GM21619 (cell line): ENCODE measurements at regions not wholly inside any gene's neighbourhood (a gene's known extent, or its start where the extent isn't known, plus 50 kb on each side); places are given as distances from the start of the nearest gene placed in this dataset.
"Not testable (repeated sequence)": the region's sequence is repeated elsewhere in the genome, so short reads cannot be mapped to it uniquely, and the experiment has no call there.

Experiments used
- ATAC-seq: cut with Tn5 transposase; IDR thresholded peaks from one replicate; pipeline ENCODE4 v1.9.1; 2021; ENCODE audit not compliant: unreplicated experiment

DNA sequence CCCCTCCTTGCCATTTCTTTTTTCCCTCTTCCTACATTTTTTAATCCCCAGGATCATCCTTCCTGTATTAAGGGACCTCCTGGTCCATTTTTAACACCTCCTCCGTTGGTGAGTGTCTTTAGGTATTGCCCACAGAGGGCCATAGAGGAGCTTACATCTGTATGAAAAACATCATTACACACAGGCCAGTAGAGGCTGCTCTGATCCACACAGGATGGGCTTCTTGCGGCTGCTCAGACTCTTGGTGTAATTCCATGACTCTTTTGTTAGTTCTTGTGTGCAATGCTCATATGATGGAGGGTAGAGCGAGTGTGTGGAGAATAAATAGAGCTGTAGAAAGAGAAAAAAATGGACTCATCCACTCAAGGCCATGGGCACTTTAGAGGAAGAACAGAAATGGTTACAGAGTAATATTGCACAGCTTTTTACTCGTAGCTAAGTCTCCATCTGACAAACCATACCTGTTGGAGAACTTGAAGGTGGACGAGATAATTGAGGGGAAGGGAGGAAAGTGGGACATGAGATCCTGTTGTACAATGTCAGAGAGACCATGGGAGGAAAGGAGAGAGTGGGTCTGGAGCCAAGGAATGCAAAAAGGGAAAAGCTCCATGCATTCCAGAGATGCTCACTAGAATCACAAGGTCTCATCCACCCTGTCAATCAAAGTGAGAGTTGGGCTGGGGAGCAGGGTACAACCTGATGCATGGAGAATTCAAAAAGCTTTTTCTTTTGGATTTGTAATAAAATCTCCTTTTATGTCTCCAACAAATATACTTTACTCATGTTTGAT, 129.7 kb upstream of the TNP1 start:
- no peak for ATAC-seq

DNA sequence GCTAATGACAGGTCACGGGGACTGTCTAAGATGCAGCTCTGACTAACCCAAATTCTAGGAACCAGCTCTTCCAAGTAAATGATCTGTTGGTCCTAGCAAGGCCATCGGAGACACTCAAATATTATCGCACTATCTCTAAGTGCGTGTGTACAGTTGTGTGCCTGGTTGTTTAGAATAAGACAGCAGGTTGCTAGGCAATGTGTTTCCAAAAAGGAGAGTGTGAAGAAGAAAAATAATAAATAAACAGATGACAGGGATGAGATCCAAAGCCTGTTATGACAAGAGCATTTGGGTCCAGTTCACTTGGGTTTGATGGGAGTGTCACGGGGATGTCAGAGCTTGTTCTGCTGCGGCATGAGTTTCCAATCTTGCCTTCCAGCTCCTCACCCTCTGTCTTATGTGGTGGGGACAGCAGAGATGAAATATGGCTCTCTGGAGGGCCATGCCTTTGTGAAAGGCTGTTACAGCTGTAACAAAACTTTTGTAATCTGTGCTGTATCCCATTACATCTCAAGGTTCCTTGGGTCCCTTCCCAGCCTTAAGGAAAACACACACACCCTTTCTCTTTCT, 127.5 kb upstream of the TNP1 start:
- no peak for ATAC-seq

DNA sequence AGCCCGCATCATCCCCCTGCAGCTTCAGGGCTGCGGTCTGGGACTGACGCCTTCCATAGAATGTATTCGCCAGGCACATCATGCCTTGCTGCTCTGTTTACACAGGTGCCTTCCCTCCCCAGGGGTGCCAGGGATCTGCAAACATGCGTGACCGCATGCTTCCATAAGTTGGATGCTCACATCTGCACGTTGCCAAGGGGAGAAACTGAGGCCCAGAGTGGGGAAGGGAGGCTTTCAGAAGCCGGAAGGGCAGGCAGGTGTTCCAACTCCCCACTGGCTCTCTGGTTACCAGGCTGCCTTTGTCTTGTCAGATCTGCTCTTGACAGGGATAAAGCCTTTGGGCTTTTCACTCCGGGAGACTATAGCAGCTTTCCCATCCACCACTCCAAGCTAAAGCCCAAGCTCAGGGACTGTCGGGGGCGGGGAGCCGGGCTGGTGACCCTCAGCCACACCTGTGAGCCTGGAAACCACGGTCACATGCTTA, 125.8 kb upstream of the TNP1 start:
- no peak for ATAC-seq

DNA sequence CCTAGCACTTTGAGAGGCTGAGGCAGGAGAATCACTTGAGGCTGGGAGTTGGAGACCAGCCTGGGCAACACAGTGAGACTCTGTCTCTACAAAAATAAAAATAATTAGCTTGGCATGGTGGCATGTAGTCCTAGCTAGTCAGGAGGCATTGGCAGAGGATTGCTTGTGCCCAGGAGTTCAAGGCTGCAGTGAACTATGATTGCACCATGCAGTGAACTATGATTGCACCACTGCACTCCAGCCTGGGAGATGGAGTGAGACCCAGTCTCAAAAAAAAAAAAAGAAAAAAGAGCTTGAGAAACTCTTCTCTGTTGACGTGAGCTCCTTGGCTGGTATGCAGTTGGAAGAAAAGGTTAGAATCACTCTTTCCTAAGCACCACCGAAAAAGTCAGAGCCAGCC, 125.1 kb upstream of the TNP1 start:
- no peak for ATAC-seq

DNA sequence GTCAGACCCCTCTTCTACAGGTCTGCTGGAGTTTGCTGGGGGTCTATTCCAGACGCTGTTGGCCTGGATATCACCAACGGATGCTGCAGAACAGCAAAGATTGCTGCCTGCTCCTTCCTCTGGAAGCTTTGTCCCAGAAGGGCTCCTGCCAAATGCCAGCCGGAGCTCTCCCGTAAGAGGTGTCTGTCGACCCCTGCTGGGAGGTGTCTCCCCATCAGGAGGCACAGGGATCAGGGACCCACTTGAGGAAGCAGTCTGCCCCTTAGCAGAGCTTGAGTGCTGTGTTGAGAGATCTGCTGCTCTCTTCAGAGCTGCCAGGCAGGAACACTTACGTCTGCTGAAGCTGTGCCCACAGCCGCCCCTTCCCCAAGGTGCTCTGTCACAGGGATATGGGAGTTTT, 122.1 kb upstream of the TNP1 start:
- ATAC-seq = not testable (repeated sequence)

DNA sequence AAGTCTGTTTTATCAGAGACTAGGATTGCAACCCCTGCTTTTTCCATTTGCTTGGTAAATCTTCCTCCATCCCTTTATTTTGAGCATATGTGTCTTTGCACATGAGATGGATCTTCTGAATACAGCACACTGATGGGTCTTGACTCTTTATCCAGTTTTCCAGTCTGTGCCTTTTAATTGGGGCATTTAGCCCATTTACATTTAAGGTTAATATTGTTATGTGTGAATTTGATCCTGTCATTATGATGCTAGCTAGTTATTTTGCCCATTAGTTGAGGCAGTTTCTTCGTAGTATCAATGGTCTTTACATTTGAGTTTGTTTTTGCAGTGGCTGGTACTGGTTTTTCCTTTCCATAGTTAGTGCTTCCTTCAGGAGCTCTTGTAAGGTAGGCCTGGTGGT, 120.6 kb upstream of the TNP1 start:
- ATAC-seq = not testable (repeated sequence)

DNA sequence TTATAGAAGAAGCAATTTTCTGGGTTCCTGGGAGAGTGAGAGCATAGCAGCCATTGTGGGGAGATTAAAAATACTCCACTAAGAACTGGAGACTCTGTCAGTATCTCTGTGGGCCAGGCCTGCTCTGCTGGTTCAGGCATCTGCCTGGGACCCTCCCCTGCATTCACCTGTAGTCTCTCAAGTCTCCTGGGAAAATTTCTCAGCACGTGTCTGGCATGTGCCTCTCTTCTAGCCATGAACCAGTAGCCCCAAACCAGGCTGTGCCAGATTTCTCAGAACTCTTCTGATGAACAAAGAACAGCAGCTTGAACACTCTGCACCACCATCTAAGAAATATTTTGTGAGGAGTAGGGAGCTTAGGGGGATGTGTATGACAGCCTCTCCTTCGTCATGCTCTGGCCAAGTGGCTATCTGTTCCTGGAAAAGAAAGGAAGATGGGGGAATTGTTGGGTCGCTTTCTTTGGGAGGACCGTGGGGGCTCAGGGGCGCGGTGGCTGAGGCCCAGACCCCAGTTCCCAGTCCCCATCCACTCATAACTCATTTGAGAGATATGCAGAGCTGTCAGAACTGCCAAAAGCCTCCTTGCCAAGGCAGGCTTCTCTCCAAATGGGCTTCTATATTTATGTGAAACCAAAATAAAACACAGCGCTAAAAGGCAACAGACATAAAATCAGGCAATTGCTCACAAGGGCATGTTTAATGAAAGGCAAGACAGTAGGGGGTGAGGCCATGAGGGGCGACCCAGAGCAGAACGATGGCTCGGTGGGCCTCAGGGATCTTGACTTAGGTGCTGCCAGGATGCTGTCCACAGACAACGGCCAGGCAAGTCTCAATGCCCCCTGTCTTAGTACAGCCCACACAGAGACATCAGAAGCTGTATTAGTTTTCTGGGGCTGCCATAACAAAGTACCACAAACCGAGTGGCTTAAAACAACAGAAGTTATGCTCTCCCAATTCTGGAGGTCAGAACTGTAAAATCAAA, 114.7 kb upstream of the TNP1 start:
- no peak for ATAC-seq

DNA sequence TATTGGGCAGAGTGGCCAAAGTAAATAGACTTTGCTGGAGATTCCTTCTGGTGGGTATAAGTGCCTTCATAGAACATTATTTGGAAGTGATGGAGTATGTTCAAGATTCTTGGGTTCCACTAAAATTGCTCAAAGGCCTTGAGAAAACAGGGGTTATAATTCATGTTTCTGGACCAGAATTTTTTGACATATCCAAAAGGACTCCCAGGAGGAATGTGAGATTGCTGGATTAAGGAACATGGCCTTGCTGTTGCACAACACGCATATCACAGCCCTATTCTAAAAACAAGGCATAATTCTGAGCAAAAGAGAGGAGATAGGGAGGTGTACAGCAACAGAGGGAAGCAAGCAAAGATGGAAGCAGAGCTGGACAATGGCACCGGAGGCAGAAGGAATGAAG, 111.7 kb upstream of the TNP1 start:
- ATAC-seq = no peak

DNA sequence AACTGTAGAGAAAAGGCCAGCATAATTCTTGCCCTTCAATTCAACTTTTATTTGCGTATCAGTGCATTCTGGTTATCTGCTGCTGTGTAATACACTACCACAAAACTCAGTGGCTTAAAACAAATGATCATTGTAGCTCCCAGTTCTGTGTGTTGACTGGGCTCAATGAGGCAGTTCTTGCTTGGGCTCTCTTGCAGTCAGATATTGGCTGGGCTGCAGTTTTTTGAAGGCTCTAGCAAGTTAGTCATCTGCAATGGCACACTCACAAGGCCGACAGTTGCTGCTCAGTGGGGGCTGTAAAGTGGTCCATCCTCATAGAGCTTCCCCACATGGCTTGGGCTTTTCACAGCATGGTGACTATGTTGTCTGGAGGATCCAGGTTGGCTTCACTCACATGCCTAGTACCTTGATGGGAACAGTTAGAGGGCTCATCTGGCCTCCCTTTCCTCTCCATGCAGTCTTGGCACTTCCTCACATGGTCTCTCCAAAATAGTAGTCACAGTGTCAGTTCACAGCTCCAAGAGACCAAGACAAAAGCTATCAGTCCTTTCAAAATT, 110.6 kb upstream of the TNP1 start:
- ATAC-seq = no peak

DNA sequence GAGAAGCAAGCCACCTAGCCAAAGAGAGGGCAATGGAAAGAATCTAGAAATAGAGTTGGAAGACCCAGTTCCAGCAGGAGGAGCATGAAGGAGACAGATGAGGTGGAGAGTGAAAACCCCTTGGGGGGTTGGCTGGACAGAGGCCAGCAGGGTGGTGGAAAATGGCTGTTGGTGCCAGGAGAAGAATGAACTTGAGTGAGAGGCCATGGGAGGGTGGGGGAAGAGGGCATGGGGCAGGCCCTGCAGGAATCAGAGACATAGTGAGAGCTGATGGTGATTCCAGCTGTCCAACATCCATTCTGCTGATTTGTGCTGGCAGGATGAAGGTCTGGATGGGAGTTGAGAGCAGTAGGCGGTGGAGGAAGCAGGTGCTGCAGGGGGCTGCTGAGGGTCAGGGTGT, 108.0 kb upstream of the TNP1 start:
- no peak for ATAC-seq

DNA sequence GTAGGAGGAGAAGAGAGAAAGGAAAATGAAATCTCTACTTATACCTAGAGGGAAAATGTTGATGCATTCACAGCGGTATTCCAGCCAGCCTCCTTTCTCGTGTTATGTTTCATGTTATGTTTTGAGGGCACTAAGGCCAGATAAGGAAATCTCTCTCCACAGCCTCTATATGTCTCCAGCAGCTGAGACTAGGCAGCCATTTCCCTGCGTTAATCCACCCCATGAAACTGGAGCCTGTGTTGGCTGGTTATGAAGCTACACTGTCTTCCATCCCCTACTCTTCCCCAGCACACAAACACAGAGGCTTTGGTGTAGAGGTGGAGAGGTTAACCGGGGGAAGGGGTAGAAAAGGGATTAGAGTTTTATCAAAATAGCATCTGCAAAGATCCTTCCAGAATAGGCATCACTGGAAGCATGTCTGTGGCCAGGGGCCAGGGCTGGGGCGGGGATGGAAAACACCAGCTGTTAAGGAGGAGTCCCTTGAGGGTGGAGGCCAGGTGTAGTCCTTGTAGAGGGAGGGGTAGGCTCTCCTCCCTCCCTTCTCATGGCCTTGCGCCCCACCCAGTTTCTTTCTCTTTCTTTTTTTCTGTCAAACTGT, 100.9 kb upstream of the TNP1 start:
- ATAC-seq = no peak

DNA sequence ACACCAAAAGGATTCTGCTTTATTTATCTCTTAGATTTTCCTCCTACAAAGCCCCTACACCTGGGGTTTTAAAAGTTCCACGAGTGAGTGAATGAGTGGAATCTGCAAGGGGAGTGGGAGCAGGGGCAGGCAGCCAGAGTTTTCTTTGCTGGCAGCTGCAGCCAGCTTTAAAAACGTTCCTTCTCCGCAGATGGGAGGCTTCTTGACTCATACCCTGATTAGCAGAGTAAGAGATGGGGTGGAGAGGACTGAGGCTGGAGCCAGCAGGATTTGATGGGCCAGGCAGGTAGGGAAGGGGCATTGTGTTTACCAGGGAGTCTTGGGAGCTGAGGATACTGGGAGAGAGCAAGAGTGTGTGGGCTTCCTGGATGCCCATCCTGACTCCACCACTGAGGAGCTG, 99.6 kb upstream of the TNP1 start:
- no peak for ATAC-seq

DNA sequence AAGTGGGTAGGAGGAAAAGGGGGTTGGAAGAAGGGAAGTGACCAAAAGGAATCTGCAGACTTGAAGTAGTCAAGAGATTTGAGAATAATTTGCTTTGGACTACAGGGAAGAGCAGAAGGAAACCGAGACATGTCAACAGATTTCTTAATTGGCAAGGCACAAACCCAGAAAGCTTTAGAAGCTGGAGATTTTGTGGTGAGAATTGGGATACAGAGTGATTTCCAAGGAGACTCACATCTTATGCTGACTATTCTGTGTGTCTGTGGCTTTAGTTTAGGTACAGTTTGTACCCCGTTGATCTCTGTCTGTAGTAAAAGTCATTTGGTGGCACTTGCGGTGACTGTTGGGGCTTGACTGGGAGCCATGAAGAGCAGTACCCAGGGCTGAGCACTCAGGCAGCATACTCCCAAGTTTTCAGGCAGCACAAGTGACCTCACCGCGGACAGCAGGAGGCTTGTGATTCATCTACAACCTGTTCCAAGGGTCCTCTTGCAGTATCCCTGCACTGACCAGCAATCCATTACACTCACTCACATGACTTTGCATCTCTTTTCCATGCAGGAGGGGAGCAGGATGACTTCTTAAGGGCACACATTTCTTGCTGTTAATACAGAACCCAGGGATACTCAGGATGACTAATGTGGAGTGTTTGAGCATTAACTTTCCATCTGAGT, 97.1 kb upstream of the TNP1 start:
- ATAC-seq = no peak

DNA sequence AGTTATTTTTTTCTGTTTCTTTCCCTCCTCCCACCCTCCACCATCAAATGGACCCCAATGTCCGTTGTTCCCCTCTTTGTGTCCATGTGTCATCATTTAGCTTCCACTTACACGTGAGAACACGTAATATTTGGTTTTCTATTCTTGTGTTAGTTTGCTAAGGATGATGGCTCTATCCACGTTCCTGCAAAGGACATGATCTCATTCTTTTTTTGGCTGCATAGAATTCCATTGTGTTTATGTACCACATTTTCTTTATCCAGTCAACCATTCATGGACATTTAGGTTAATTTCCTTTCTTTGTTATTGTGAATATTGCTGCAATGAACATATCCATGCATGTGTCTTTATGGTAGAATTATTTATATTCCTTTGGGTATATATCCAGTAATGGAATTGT, 91.3 kb upstream of the TNP1 start:
- no peak for ATAC-seq

DNA sequence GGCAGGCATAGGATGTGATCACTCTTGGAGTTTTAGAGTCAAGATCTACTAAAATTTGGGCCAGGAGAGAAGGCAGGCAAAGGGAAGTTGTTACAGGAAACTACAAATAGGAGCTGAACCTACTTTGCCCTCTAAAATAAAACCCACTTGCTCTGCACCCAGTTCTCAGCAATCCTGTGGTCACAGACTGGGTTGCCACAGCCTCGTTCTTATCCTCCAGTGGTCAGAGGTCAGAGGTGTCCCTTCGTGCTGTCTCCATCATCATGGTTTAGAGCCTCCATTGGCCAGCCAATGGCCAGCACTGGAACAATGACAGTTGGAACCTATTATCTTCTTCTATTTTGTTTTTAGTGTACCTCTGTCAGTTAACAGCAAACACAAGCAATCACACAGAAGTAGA, 90.7 kb upstream of the TNP1 start:
- ATAC-seq = no peak

DNA sequence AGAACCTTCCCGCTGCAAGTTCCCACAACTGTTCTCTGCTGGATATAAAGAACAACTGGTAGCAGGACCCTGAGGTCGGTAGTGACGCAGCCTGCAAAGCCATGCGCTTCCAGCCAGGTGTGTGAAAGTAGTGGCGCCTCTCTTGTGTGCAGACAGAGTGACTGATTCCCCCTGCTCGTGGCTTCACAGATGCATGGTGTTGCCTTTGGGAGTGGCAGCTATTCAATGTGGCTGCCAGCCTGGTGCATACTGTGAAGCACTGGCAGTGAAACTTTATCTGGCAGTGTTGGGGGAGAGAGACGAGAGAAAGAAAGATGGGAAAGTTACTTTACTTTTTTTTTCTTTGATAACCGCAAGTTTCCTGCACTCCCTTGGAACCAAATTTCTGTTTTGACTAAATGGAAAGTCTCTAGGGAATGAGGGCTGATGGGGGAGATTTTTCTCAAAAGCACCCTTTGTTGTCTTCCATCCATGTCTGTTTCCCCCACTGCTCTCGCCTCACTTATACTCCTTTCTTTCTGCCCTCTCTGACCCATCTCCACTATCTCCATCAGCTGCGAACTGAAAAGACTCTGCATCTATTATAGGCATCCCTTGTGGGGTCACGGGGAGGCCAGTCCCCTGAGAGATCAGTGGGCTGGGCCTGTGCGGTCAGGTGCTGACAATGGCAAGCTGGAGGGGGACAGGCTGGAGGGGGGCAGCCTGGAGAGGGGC, 90.0 kb upstream of the TNP1 start:
- no peak for ATAC-seq

DNA sequence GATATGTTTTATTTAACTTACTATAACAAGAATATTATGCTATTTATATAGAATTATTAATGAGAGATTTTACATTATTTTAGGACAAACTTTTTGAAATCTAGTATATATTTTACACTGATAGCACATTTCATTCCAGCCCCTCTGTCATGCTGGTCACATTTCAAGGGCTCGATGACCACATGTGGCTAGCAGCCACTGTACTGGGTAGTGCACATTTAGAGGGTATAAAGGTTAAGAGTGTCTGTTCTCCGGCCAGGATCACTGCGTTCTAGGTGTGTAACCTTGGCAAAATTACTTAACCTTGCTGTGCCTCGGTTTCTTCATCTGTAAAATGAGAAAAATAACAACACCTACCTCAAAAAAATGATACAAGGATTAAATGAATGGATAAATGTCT, 87.2 kb upstream of the TNP1 start:
- ATAC-seq = no peak

DNA sequence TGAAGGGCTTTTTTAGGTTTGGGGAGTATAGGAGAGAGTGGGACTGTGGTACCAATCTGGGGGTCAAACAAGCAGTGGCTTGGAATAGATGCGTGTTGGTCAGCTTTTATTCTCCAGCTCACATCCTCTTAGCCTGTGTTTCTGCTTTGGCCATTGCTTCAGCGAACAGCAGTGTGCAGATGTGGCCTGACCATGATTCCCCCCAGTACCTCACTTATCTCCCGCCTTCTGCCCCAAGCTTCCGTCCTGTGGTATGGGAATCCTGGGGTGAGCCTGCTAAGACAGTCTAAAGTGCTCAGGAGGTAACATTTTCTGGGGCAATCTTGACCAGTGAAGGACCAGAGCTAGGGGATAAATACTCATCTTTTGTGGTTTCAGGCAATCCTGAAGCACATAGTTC, 84.9 kb upstream of the TNP1 start:
- no peak for ATAC-seq

DNA sequence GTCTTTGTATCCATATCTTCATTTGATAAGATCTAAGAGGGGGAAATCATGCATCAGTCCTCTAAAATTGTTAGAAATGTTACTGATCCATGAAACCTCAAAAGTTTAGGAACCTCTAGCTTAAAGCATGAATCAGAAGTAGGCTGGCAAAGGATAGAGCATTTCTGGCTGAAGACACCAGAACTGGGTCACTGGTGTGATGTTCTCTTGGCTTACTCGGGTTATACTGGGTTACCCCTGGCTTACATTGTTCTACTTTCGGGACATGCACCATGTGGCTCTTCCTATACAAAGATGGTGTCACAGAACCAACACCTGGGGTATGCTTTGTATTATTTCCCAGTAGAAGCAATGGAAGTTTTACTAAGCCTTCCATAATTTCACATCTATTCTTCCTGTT, 83.2 kb upstream of the TNP1 start:
- ATAC-seq = no peak

DNA sequence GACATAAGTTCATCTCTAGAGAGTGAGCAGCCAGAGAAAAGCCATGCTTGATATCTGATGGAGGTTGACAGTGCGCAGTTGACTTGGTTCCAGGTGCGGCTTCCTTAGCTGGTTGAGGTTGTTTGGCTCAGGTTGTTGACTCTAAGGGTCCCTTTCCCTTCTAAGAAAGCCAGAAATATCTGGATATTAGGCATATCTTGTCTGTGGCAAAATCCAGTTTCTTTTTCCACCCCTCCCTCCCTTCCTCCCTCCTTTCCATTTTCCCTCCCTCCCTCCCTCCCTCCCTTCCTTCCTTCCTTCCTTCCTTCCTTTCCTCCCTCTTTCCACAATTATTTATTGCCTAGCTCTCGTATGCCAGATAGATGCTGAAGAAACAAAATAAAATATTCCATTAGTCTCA, 82.6 kb upstream of the TNP1 start:
- no peak for ATAC-seq
